ENCODE measurements at regions not wholly inside any gene's neighbourhood (a gene's known extent, or its start where the extent isn't known, plus 50 kb on each side); places are given as distances from the start of the nearest gene placed in this dataset.

- TF ChIP-seq, protein P1, sequence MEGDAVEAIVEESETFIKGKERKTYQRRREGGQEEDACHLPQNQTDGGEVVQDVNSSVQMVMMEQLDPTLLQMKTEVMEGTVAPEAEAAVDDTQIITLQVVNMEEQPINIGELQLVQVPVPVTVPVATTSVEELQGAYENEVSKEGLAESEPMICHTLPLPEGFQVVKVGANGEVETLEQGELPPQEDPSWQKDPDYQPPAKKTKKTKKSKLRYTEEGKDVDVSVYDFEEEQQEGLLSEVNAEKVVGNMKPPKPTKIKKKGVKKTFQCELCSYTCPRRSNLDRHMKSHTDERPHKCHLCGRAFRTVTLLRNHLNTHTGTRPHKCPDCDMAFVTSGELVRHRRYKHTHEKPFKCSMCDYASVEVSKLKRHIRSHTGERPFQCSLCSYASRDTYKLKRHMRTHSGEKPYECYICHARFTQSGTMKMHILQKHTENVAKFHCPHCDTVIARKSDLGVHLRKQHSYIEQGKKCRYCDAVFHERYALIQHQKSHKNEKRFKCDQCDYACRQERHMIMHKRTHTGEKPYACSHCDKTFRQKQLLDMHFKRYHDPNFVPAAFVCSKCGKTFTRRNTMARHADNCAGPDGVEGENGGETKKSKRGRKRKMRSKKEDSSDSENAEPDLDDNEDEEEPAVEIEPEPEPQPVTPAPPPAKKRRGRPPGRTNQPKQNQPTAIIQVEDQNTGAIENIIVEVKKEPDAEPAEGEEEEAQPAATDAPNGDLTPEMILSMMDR (IDR thresholded peaks at IDR 0.05), result no peak
- TF ChIP-seq POLR2A (IDR thresholded peaks at IDR 0.05), result no peak
These were observed 343.6 kb upstream of the MTNR1B start for GRCh38 chr11:92625894-92626293.

Data from body of pancreas (tissue), 4 donors.